ENCODE measurements at regions not wholly inside any gene's neighbourhood (a gene's known extent, or its start where the extent isn't known, plus 50 kb on each side); places are given as distances from the start of the nearest gene placed in this dataset.

- DNase-seq: no peak
These were observed 198.2 kb downstream of the KIF4B start for GRCh38 chr5:155211764-155212163.

GRCh38 chr5:155222393-155222792 is 208.8 kb downstream of the KIF4B start:
- DNase-seq: no peak

- no peak for DNase-seq
These were observed 215.6 kb downstream of the KIF4B start for GRCh38 chr5:155229135-155229534.

DNA sequence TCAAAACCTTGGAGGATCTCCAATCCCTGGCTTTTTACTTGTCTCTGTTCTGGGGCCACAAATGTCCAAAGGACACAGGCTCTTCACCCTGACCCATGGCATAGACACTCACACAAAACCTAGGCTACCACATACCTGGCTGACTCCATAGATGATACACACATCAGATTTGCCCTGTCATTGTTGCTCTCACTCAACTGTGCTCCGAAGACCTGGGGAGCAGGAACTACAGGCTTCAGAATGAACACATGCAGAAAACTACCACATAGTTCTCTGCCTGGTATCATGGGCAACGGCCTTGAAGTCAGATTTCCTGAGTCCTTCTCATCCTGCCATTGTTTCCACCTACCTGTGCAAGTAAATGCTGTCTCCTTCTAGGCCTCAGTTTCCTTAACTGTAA is 226.2 kb downstream of the KIF4B start:
- DNase-seq: no peak

- DNase-seq: no peak
These were observed 237.0 kb downstream of the KIF4B start for GRCh38 chr5:155250596-155250995.

- no peak for DNase-seq
These were observed 238.5 kb downstream of the KIF4B start for GRCh38 chr5:155252025-155252424.

DNA sequence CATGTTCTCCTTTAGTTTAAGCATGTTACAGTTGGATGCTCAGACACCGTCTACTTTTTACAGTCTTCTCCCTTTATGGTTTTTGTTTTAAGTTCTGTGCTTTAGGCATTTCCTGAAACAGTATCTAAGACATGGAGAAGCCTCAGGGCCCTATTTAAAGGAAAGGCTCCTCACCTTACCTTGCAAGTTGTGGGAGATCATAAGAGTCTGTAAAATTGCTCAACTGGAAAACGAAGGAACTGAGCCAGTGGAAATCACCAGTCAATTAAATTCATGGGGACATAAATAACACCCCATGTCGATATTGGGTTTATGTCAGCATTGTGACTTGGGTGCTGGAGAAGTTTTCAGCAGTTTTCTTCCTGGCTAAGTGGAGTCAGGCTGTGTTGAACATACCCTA is 239.2 kb downstream of the KIF4B start:
- no peak for DNase-seq

GRCh38 chr5:155254399-155254798 is 240.8 kb downstream of the KIF4B start:
- no peak for DNase-seq

- DNase-seq: no peak
These were observed 244.6 kb downstream of the KIF4B start for GRCh38 chr5:155258161-155258560.

- DNase-seq: no peak
These were observed 246.1 kb downstream of the KIF4B start for GRCh38 chr5:155259648-155260047.

GRCh38 chr5:155260798-155261197 is 247.2 kb downstream of the KIF4B start:
- no peak for DNase-seq

DNA sequence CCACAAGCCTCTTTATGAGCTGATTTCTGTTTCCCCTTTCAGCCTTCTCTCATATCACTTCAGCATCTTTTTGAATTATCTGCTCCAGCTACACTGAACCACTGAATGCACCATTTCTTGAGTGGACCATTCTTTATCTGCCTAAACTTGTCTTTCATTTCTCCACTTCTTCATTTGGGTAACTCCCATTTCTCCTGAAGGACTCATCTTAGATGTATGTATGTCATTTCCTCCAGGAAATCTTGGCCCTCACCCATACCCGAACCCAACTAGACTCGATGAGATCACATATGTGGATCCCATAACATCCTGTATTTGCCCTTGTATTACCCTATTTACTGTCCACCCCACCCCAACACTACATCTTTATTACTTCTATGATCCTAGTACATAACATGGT is 249.8 kb downstream of the KIF4B start:
- no peak for DNase-seq

DNA sequence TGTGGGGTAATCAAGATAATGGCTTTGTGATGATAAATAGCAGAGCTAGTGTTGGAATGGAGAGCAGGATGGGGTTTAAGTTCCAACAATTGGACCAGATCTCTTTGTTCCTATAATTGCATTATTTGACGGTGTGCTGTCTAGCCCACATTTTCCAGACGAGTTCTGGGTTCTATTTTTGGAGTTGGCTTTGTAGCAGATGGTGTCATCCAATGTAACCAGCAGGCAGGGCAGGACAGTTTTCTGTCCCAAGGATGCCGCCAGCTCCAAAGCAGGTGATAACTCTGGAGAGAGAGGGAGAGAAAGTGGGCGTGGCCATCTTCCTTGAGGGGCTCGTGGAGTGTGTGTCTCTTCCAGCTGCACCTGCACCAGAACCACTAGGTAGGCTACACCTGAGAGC is 251.3 kb downstream of the KIF4B start:
- DNase-seq: no peak

DNA sequence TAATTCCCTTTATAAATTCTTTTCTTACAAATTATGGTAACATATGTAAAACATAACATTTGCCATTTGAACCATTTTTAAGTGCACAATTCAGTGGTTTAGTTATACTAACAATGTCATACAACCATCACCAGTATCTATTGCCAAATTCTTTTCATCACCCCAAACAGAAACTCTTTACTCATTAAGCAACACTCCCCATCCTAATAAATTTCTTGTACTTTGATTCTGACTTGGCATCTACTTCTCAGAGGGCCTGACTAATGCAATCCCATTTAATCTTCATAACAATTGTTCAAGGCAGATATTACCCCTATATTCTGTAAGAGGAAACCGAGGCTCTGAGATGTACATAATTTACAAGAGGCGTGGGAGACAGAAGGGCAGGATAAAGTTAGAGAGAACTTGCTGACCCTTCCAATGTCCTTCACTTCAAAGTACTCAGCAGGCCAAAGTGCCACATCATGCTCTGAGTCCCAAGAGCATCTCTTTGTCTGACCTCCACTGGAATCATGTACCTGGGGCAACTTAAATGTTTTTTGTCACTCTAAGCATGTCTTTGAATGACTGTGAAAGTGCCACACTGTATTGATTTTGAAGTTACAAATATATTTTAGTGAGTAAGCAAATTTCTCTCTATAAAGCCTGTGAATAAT is 255.3 kb downstream of the KIF4B start:
- DNase-seq: no peak

DNA sequence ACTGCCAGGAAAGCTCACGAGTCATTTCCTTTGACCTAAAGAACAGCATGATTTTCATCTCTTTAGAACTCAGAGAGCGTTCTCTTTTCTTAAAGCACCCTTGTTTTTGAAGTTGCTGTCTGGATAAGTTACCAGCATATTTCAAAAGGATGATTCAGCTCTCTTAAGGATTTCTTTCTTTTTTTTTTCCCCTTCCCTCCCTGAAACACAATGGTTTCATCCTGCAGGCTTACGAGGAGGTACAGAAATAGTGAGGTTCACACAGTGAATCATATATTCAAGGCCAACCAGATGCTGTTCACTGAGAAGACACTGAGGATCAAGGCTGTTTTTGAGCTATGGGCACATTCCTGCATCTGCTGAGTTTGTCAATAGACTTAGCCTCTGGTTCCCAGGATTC is 257.2 kb downstream of the KIF4B start:
- no peak for DNase-seq

- DNase-seq: no peak
These were observed 260.9 kb downstream of the KIF4B start for GRCh38 chr5:155274484-155274883.

GRCh38 chr5:155275222-155275621 is 261.7 kb downstream of the KIF4B start:
- no peak for DNase-seq

GRCh38 chr5:155276231-155276630 is 262.7 kb downstream of the KIF4B start:
- no peak for DNase-seq

DNA sequence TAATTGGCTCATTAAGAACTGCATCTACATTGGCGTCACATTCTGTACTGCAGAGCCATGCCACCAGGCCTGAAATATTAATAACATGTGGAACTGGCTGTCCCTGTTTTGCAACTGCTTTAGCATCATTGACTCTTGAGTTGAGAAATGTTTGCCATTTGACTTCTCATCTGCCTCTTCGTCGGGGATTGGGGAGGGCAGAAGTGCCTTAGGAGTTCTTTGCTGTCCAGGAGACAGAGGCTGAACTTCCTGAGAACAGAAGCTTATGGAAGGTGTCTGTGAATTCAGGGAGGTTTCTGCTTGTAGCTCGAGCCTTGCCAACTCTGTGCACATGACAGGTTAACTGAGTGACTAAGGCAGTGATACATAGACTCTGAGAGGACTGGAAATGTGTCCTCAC is 265.0 kb downstream of the KIF4B start:
- no peak for DNase-seq

GRCh38 chr5:155282503-155283107 is 269.1 kb downstream of the KIF4B start:
- DNase-seq: no peak

- no peak for DNase-seq
These were observed 272.2 kb downstream of the KIF4B start for GRCh38 chr5:155285706-155286105.

DNA sequence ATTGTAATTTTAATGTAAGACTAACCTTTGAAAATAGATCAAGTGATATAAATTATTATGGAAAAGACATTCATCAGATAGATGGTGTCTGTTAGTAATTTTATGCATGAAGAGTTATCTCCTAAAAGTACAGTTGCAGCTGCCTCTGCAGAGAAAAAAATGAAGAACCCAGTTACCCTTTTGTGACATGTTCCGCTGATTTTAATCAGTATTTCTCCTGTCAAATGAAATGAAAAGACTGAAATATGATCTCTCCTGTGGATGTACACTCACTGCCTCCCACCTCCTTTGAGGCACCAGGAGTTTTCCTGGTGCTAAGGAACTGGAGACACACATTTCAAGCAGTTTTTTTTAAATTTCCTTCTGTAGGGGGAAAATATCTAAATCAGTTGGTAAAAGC is 277.4 kb downstream of the KIF4B start:
- no peak for DNase-seq

DNA sequence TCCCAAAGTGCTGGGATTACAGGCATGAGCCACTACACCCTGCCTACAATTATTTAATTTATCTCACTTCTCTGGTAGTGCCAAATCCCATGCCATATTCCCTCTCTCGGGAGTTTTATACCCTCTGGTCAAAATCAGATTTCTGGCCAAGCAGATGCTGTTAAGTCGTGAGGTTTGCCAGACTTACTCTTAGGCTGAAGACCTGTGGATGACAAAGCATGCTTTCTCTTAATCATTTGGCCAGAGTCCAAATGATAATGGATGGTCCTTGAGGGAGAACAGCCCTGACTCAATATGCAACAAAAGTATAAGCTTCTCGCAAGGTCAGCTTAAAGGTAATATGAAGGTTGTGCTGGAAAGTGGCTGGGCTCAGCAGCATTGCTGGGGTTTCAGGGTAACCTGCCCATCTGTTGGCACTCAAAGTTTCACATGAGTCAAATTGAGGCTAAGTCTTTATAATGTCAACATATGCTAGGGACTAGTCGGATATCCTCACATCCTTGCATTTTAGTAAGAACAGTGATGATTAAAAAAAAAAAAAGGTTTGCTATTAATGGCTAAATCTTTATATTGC is 280.1 kb downstream of the KIF4B start:
- DNase-seq: no peak

GRCh38 chr5:155295111-155295510 is 281.6 kb downstream of the KIF4B start:
- no peak for DNase-seq
